ENCODE measurements at regions not wholly inside any gene's neighbourhood (a gene's known extent, or its start where the extent isn't known, plus 50 kb on each side); places are given as distances from the start of the nearest gene placed in this dataset.

DNA sequence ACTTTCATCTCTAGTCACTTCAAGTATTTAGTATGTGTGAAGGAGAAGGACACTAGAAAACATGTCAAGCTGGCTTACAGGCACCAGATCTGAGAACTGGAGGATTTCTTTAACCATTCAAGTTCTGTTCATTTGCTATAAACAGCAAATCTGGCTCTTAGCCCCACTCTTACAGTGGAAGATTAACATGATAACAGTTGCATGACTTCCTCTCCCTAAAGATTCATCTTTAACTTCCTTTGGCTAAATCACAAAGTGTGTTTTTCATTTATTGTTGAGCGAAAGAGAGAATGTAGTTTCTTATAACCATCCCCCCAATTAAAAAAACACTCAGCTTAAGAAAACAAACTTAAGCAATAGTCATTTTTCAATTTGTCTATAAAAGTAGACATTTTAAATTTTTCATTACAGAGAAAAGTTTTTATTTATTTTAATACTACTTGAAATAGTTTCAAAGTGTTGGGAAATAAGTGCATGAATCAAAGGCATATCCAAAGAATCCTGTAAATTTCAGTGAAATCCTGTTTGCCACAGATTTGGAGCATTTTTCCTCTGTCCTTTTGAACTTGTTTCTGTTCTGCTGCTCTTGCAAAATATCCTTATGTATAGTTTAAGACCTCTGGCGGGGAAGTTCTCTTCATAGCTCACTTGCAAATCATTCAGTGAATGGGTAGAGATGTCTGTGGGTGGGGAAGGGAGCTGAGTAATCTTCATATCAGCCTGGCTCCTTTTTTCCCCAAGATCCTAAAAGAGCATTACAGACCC is 241.0 kb upstream of the RBBP8 start:
- no peak overlapping the region for H3K27ac ChIP-seq
- H3K4me3 ChIP-seq, result no peak overlapping the region
- TF ChIP-seq, protein P1, sequence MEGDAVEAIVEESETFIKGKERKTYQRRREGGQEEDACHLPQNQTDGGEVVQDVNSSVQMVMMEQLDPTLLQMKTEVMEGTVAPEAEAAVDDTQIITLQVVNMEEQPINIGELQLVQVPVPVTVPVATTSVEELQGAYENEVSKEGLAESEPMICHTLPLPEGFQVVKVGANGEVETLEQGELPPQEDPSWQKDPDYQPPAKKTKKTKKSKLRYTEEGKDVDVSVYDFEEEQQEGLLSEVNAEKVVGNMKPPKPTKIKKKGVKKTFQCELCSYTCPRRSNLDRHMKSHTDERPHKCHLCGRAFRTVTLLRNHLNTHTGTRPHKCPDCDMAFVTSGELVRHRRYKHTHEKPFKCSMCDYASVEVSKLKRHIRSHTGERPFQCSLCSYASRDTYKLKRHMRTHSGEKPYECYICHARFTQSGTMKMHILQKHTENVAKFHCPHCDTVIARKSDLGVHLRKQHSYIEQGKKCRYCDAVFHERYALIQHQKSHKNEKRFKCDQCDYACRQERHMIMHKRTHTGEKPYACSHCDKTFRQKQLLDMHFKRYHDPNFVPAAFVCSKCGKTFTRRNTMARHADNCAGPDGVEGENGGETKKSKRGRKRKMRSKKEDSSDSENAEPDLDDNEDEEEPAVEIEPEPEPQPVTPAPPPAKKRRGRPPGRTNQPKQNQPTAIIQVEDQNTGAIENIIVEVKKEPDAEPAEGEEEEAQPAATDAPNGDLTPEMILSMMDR (IDR thresholded peaks at IDR 0.05), result no peak

GRCh38 chr18:22694954-22695353 is 238.2 kb upstream of the RBBP8 start:
- TF ChIP-seq, protein P1 (IDR thresholded peaks at IDR 0.05), result no peak
- intact Hi-C loops (cut with DNase I; ENCODE audit: low total_unique reads), result loop anchor here (1.0 kb wide), 1 partner anchor 10 kb away; no protein-coding TSS in a partner anchor
- H3K36me3 ChIP-seq, result no peaks in the 10 kb centered on the region
- H3K4me1 ChIP-seq, result peaks cover 0 to 5% (median 0%) of the 10 kb centered on the region in 4 donors
- no peaks in the 10 kb centered on the region for H3K9me3 ChIP-seq
- no peak overlapping the region for H3K27ac ChIP-seq
- DNase-seq, result peak; percentile 74 to 84
- H3K4me3 ChIP-seq, result no peak overlapping the region
- H3K27me3 ChIP-seq, result no peaks in the 10 kb centered on the region

More for the DNA sequence above, 241.0 kb upstream of the RBBP8 start:
- intact Hi-C loops (cut with DNase I; ENCODE audit: low total_unique reads), result no loop called here
- Histone ChIP-seq H3K9me3 (no peaks in the 10 kb centered on the region), H3K36me3 (no peaks in the 10 kb centered on the region), H3K27me3 (no peaks in the 10 kb centered on the region), H3K4me1 (peaks cover 0 to 5% (median 0%) of the 10 kb centered on the region in 4 donors)
- DNase-seq, result no peak

DNA sequence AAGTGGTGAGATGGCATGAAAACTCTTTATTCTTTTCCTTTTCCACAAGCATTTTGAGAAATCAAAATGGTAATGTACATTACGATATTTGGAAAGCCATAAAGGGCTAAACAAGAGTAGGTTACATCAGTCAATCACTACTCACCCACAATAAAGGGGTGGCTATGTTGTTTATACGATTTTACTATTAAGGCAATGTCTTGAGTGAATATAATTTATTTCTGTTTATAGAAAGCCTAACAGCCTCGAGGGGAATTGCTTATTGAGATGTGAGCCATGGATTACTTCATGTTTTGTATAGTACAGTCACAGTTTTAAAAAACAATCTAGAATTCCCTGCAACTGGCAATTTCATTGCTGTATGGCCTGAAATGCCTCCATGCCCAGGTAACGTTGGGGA is 237.5 kb upstream of the RBBP8 start:
- no peaks in the 10 kb centered on the region for H3K36me3 ChIP-seq
- no peak for DNase-seq
- no peaks in the 10 kb centered on the region for H3K9me3 ChIP-seq
- TF ChIP-seq, protein P1 (IDR thresholded peaks at IDR 0.05), result no peak
- no peaks in the 10 kb centered on the region for H3K27me3 ChIP-seq
- intact Hi-C loops (cut with DNase I; ENCODE audit: low total_unique reads), result no loop called here
- peaks cover 0 to 5% (median 0%) of the 10 kb centered on the region in 4 donors for H3K4me1 ChIP-seq
- H3K27ac ChIP-seq, result no peak overlapping the region
- H3K4me3 ChIP-seq, result no peak overlapping the region

DNA sequence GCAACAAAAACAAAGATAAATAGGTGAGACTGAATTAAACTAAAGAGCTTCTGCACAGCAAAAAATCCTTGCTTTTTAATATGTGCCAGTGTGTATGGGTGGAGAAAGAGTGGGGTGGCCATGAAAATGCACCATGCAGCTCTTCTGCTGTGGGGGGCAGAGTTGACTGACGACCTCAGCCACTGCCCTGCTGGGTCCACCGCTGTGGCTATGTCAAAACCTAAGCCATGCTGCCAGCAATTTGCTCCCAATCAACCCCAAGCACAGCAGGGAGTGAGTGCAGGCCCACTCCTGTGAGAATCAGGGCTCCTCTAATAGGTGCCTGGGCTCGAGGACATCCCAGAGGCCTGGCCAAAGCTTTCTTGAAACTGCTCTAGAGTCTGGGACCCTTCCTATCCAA is 235.6 kb upstream of the RBBP8 start:
- H3K9me3 ChIP-seq, result no peaks in the 10 kb centered on the region
- TF ChIP-seq, protein P1 (IDR thresholded peaks at IDR 0.05), result no peak
- H3K27me3 ChIP-seq, result no peaks in the 10 kb centered on the region
- peaks cover 0 to 5% (median 0%) of the 10 kb centered on the region in 4 donors for H3K4me1 ChIP-seq
- intact Hi-C loops (cut with DNase I; ENCODE audit: low total_unique reads), result no loop called here
- H3K4me3 ChIP-seq, result no peak overlapping the region
- no peak for DNase-seq
- no peak overlapping the region for H3K27ac ChIP-seq
- no peaks in the 10 kb centered on the region for H3K36me3 ChIP-seq

DNA sequence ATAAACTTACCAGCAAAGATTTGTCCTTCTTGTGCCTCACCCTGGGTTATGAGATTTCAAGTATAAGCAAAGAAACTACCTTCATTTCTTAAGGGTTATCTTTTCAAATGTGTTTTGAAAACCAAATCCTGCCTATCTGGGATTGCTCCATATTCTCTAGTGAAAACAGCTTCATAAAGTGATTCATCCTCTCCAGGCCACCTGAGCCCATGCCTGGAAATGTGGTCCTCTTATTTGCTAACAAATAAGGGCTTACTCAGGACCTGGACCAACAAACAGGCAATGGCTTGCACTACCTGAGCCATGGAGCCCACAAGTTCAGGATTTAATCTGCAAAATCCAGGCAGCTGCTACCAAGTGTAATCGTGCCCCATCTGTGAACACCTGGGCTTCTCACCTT is 234.4 kb upstream of the RBBP8 start:
- no peaks in the 10 kb centered on the region for H3K9me3 ChIP-seq
- no peak overlapping the region for H3K27ac ChIP-seq
- H3K4me3 ChIP-seq, result no peak overlapping the region
- H3K36me3 ChIP-seq, result no peaks in the 10 kb centered on the region
- no peak for DNase-seq
- TF ChIP-seq, protein P1 (IDR thresholded peaks at IDR 0.05), result no peak
- H3K4me1 ChIP-seq, result peaks cover 0 to 5% (median 0%) of the 10 kb centered on the region in 4 donors
- intact Hi-C loops (cut with DNase I; ENCODE audit: low total_unique reads), result no loop called here
- no peaks in the 10 kb centered on the region for H3K27me3 ChIP-seq

All from tibial artery (tissue), 4 donors.